Cardiac muscle cell (in vitro differentiated cells and primary cell): ENCODE measurements at regions not wholly inside any gene's neighbourhood (a gene's known extent, or its start where the extent isn't known, plus 50 kb on each side); places are given as distances from the start of the nearest gene placed in this dataset.

Source experiments
- DNase-seq, 2 donors: peaks; one replicate each; pipeline versions ENCODE4 v3.0.0 to v3.0.0-alpha.2; 2010 to 2017; ENCODE audit warnings: low read depth in 1 of 2, low spot score in 1 of 2
- H3K27ac ChIP-seq: fragments of 200-600 bp; sonication (generic); 2 replicates; pipeline ENCODE4 v1.5.1; 2016
- H3K27me3 ChIP-seq: fragments of 200-600 bp; sonication (generic); 2 replicates; pipeline ENCODE4 v1.6.0; 2016; ENCODE audit warnings: control low read depth
- H3K36me3 ChIP-seq: fragments of 200-600 bp; sonication (generic); 2 replicates; pipeline ENCODE4 v1.5.1; 2016; ENCODE audit warnings: control low read depth
- H3K4me1 ChIP-seq: fragments of 200-600 bp; sonication (generic); 2 replicates; pipeline ENCODE4 v1.8.1; 2017; ENCODE audit warnings: low read depth, mild to moderate bottlenecking, mixed run types
- H3K4me3 ChIP-seq: fragments of 200-600 bp; sonication (generic); 2 replicates; pipeline ENCODE4 v1.5.1; 2016; ENCODE audit warnings: mild to moderate bottlenecking
- H3K9me3 ChIP-seq: fragments of 200-600 bp; sonication (generic); 2 replicates; pipeline ENCODE4 v1.5.1; 2017; ENCODE audit warnings: low read depth, mild to moderate bottlenecking, control low read depth
- TF ChIP-seq, protein P1 (sequence below): IDR thresholded peaks from 2 replicates; pipeline ENCODE4 v1.5.1; 2012; ENCODE audit warnings: low read depth, mild to moderate bottlenecking, low read length

DNA sequence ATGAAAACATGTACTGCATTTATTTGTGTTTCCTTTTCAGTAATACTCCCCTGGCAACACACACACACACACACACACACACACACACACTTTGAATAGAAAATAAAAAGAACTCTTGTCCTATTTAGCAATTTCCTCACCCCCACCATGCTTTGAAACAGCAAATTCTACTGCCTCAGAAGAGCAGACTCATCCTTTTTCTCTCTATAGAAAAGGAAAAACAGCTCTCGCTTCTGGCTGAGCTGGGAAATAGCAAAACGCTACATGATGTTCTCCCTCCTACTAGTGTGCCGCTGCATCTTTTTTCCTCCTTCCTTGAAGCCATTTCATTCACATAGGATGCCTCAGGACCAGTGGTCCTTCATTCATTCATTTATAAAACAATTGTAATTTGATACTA is 453.6 kb downstream of the CSNK1G3 start:
- Histone ChIP-seq H3K36me3 (no peaks in the 10 kb centered on the region), H3K27me3 (no peaks in the 10 kb centered on the region), H3K9me3 (no peaks in the 10 kb centered on the region), H3K4me3 (no peak overlapping the region), H3K4me1 (no peaks in the 10 kb centered on the region), H3K27ac (no peak overlapping the region)
- TF ChIP-seq, protein P1, sequence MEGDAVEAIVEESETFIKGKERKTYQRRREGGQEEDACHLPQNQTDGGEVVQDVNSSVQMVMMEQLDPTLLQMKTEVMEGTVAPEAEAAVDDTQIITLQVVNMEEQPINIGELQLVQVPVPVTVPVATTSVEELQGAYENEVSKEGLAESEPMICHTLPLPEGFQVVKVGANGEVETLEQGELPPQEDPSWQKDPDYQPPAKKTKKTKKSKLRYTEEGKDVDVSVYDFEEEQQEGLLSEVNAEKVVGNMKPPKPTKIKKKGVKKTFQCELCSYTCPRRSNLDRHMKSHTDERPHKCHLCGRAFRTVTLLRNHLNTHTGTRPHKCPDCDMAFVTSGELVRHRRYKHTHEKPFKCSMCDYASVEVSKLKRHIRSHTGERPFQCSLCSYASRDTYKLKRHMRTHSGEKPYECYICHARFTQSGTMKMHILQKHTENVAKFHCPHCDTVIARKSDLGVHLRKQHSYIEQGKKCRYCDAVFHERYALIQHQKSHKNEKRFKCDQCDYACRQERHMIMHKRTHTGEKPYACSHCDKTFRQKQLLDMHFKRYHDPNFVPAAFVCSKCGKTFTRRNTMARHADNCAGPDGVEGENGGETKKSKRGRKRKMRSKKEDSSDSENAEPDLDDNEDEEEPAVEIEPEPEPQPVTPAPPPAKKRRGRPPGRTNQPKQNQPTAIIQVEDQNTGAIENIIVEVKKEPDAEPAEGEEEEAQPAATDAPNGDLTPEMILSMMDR: no peak
- no peak for DNase-seq

DNA sequence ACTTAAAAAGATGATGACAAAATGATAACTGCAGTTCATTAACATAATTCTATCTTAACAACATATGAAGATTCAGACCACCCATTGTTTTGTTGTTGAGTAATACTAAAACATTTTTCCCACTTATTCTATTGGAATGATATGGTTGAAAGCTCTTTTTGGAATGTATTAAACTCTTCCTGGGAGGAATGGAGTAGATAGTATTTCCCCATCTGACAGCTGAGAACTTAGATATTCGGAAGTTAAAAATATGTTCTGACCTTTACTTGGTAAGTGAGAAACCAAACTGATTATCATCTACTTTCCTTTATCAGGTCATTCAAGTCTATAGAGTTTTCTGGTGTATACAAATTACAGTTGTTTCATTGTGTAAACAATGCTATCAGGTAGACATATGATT is 452.9 kb downstream of the CSNK1G3 start:
- Histone ChIP-seq H3K27ac (no peak overlapping the region), H3K9me3 (no peaks in the 10 kb centered on the region), H3K4me3 (no peak overlapping the region), H3K4me1 (no peaks in the 10 kb centered on the region), H3K36me3 (no peaks in the 10 kb centered on the region), H3K27me3 (no peaks in the 10 kb centered on the region)
- DNase-seq: no peak
- TF ChIP-seq, protein P1: no peak

DNA sequence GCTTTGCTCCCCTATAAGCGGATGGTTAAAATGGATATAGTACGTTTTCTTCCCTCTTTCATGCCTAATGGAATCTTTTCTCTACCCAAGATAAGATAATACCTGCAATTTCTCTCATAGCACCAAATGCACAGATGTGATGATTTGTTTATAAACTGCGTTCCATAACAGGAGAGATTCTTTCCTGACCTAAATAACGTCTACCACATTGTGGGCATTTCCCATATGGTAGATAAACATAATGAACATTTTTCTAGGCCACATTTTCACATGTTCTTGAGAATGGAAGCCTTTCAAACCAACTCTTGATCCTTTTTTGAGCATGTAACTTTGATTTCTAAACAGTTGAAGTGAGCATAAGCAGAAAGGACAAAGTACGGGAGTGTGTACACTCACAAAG is 448.5 kb downstream of the CSNK1G3 start:
- Histone ChIP-seq H3K9me3 (no peaks in the 10 kb centered on the region), H3K4me3 (no peak overlapping the region), H3K36me3 (no peaks in the 10 kb centered on the region), H3K4me1 (no peaks in the 10 kb centered on the region), H3K27me3 (no peaks in the 10 kb centered on the region), H3K27ac (no peak overlapping the region)
- no peak for DNase-seq
- TF ChIP-seq, protein P1: no peak

DNA sequence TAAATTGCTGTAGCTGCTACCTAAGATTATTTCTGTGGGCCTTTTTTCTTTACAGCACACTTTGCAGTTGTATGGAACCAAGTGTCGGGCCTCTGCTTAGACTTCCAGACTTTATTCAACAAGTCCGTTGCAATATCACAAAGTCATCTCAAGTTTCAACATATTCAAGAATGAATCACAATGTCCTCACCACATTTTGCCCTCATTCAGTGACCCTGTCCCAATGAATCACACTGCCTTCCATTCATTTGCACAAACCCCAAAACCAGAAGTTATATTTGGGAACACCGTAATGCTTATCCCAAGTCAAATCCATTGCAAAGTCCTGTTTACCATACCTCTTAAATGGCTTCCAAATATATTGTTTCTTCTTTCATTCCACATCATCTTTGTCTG is 439.6 kb downstream of the CSNK1G3 start:
- Histone ChIP-seq H3K4me1 (peaks cover 4% of the 10 kb centered on the region), H3K9me3 (no peaks in the 10 kb centered on the region), H3K36me3 (no peaks in the 10 kb centered on the region), H3K27me3 (no peaks in the 10 kb centered on the region), H3K4me3 (no peak overlapping the region), H3K27ac (no peak overlapping the region)
- peak in 1 of 2 donors; percentile 91 for DNase-seq
- TF ChIP-seq, protein P1: no peak

DNA sequence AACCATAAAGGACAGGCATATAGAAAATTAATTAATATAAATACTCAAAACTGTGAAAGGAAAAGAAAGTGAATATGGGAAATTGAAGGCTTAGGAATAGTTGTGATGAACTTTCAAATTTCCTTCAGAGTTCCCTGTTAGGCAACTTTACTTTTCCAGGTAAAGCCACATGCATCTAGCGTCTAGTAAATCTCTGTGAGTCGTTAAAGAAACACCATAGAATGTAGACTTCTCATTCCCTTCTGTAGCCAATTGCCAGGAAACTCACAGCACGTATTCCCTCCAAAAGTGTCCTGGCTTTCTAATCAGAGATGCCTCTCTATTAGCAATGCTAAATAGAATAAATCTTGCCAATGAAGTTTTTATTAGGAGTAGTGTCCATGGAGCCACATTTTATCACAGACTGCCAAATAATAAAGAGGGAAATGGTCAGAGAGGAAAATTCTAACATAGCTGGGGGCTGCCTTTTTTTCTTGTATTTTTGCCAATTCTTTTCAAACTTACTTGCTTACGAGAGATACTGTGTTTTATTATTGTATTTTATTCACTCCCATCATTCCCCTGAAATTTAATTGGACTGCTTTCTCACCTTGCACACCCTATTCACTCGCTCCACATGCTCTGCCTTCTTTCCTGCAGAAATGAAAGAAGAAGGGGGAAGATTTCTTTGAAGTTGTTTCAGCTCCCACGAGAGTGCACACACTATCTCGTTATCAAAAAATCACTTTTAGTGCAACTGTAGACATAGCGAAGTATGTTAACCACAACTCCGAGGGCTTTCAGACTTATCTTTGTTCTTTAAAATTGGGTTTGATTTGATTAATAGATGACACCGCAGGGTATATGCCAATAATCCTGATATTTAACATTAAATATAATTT is 439.0 kb downstream of the CSNK1G3 start:
- no peak overlapping the region for H3K4me3 ChIP-seq
- H3K27me3 ChIP-seq: no peaks in the 10 kb centered on the region
- H3K9me3 ChIP-seq: no peaks in the 10 kb centered on the region
- DNase-seq: no peak
- TF ChIP-seq, protein P1: no peak
- H3K4me1 ChIP-seq: peaks cover 4% of the 10 kb centered on the region
- no peak overlapping the region for H3K27ac ChIP-seq
- no peaks in the 10 kb centered on the region for H3K36me3 ChIP-seq
